ENCODE measurements at regions not wholly inside any gene's neighbourhood (a gene's known extent, or its start where the extent isn't known, plus 50 kb on each side); places are given as distances from the start of the nearest gene placed in this dataset.

GRCh38 chr10:123570051-123570897, 95.9 kb upstream of the GPR26 start:
- no peak for DNase-seq (ENCODE audit: low read depth, low spot score)
- TF ChIP-seq EZH2 (IDR thresholded peaks at IDR 0.05; ENCODE audit: borderline replicate concordance, low read depth, low read length, severe bottlenecking), result no peak
- TF ChIP-seq MAX (IDR thresholded peaks at IDR 0.05; ENCODE audit: insufficient read depth, insufficient read length), result no peak
- TF ChIP-seq CTCF (IDR thresholded peaks at IDR 0.05; ENCODE audit: extremely low read depth in 1 of 2, insufficient read depth in 1 of 2, low read depth in 1 of 2, low read length in 2 of 2), result no peak
- TF ChIP-seq JUN (IDR thresholded peaks at IDR 0.05; ENCODE audit: borderline replicate concordance, insufficient read depth, insufficient read length, low read depth), result no peak
- TF ChIP-seq GATA2 (IDR thresholded peaks at IDR 0.05; ENCODE audit: insufficient read depth, insufficient read length, low read depth, low read length), result no peak
- no peak for TF ChIP-seq MYC (IDR thresholded peaks at IDR 0.05; ENCODE audit: low read depth, low read length)
- TF ChIP-seq FOS (IDR thresholded peaks at IDR 0.05; ENCODE audit: borderline replicate concordance, insufficient read depth, low read length), result no peak
- TF ChIP-seq POLR2A (IDR thresholded peaks at IDR 0.05; ENCODE audit: low read depth, low read length), result no peak
- TF ChIP-seq POLR2AphosphoS5 (IDR thresholded peaks at IDR 0.05; ENCODE audit: insufficient read depth, low read depth, low read length), result no peak
- H3K36me3 ChIP-seq (ENCODE audit: control insufficient read depth in 2 of 2, extremely low read depth in 1 of 2, insufficient read depth in 2 of 2, low read length in 2 of 2), result no peaks in the 10 kb centered on the region
- intact Hi-C loops (cut with micrococcal nuclease) (no loop called here), dilution Hi-C loops (cut with MboI; ENCODE audit: extremely low pct_ligation_motif_present, low sequenced_read_pairs) (no loop called here)
- H3K4me1 ChIP-seq (ENCODE audit: control insufficient read depth, extremely low read depth, insufficient read depth, low read length), result no peaks in the 10 kb centered on the region
- H3K9me3 ChIP-seq (replicated peaks; ENCODE audit: control insufficient read depth, insufficient read depth, low read length), result no peaks in the 10 kb centered on the region
- ChIA-PET CTCF (no interaction called here), POLR2A (no interaction called here)
- FAIRE-seq, result no peak
- no peak overlapping the region for H3K4me3 ChIP-seq (replicated peaks in 1 of 3; ENCODE audit: insufficient read depth in 1 of 3, low read depth in 1 of 3, low read length in 3 of 3)
- no peak overlapping the region for H2AFZ ChIP-seq (ENCODE audit: low read depth, low read length)
- H3K27ac ChIP-seq (ENCODE audit: insufficient read depth, low read depth, low read length), result no peak overlapping the region
- H3K9me1 ChIP-seq (replicated peaks; ENCODE audit: control insufficient read depth, extremely low read depth, insufficient read depth, low read length), result no peaks in the 10 kb centered on the region
- H3K27me3 ChIP-seq (ENCODE audit: control insufficient read depth in 2 of 2, insufficient read depth in 2 of 2, low read length in 2 of 2), result no peaks in the 10 kb centered on the region
- no TSS peak for BruUV-seq (replicated peaks)
- no peak overlapping the region for H3K4me2 ChIP-seq (ENCODE audit: insufficient read depth, low read length)
- no peak overlapping the region for H3K9ac ChIP-seq (replicated peaks; ENCODE audit: extremely low read depth, insufficient read depth, low read length)
- no peaks in the 10 kb centered on the region for H3K79me2 ChIP-seq (ENCODE audit: control insufficient read depth, insufficient read depth, low read length)
- no peaks in the 10 kb centered on the region for H4K20me1 ChIP-seq (replicated peaks; ENCODE audit: control insufficient read depth, extremely low read depth, insufficient read depth, low read length)
